HG03039 (cell line): ENCODE measurements at regions not wholly inside any gene's neighbourhood (a gene's known extent, or its start where the extent isn't known, plus 50 kb on each side); places are given as distances from the start of the nearest gene placed in this dataset.

Experiments
- ATAC-seq: cut with Tn5 transposase; IDR thresholded peaks from one replicate; pipeline ENCODE4 v1.9.1; 2021; ENCODE audit warnings: mild to moderate bottlenecking, moderate library complexity; ENCODE audit not compliant: unreplicated experiment

- ATAC-seq = no peak
Observed at GRCh38 chr2:118169359-118170005, 81.2 kb downstream of the INSIG2 start.

DNA sequence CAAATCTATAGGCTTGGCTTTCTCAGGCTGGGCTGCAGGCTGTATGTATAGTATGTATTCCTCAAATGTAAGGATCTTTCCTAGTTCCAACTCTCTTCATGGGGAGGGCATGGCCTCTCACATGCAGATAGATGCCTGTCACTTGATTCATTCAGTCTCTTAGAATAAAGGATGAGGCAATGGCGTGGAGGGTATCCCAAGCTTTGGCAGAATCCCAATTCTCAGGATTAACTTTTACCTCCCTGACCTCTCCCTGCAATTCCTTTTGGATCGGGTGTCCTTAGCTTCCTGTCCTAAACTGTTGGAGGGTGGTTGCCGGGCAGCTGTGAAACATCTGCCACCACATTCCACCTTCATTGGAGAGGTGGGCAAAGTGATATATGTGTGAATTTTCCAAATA lies 80.3 kb downstream of the INSIG2 start:
- ATAC-seq = no peak

DNA sequence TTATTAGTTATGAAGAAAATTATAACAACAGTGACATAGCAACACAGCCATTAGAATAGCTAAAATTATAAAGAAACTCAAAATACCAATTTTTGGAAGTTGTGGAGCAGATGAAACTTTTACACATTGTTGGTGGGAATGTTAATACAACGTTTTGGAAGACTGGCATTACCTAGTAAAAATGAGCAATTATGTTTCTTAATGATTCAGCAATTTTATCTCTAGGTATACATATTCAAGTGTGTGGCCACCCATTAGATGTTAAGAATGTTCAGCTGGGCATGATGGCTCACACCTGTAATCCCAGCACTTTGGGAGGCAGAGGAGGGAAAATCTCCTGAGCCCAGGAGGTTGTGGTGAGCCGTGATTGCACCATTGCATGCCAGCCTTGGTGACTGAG lies 78.8 kb downstream of the INSIG2 start:
- ATAC-seq = no peak

DNA sequence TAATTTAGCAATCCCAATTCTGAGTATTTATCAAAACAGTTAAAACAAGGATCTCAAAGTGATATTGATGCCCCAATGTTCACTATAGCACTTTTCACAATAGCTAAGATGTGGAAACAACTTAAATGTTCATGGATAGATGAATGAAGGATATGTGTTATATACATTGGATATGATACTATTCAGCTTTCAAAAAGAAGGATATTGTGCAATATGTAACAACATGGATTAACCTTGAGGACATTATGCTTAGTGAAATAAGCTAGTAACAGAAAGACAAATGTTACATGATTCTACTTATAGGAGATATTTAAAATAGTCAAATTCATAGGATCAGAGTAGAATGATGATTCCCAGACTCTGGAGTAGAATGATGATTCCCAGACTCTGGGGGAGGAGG lies 78.0 kb downstream of the INSIG2 start:
- no peak for ATAC-seq

GRCh38 chr2:118165595-118165994 lies 77.3 kb downstream of the INSIG2 start:
- no peak for ATAC-seq
